ENCODE measurements at regions not wholly inside any gene's neighbourhood (a gene's known extent, or its start where the extent isn't known, plus 50 kb on each side); places are given as distances from the start of the nearest gene placed in this dataset.

DNA sequence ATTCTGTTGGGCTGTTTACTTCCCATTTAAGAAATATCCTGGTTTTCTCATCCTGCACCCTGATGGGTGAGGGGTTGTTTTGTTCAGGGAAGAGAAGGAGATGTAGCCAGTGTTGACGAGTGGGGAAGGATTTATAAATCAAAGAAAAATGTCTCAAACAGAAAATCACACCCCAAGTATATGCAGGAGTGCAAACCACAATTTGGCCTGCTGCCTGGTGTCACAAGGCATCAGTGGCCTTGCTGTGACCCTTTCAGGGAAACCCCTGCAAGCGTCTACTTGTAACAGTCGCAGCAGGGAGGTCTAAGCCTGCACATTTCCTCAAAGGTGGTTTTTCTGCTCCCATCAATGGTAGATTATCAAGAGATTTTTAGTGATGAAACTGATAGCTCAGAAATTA, 132.6 kb upstream of the LRRN1 start:
- TF ChIP-seq, protein P1, sequence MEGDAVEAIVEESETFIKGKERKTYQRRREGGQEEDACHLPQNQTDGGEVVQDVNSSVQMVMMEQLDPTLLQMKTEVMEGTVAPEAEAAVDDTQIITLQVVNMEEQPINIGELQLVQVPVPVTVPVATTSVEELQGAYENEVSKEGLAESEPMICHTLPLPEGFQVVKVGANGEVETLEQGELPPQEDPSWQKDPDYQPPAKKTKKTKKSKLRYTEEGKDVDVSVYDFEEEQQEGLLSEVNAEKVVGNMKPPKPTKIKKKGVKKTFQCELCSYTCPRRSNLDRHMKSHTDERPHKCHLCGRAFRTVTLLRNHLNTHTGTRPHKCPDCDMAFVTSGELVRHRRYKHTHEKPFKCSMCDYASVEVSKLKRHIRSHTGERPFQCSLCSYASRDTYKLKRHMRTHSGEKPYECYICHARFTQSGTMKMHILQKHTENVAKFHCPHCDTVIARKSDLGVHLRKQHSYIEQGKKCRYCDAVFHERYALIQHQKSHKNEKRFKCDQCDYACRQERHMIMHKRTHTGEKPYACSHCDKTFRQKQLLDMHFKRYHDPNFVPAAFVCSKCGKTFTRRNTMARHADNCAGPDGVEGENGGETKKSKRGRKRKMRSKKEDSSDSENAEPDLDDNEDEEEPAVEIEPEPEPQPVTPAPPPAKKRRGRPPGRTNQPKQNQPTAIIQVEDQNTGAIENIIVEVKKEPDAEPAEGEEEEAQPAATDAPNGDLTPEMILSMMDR (IDR thresholded peaks at IDR 0.05 in 8 of 11, conservative IDR thresholded peaks at IDR 0.05 in 3 of 11) = no peak
- no peak for TF ChIP-seq POLR2AphosphoS5 (IDR thresholded peaks at IDR 0.05)
- TF ChIP-seq POLR2A (IDR thresholded peaks at IDR 0.05) = no peak
